GM20000 (cell line): ENCODE measurements at regions not wholly inside any gene's neighbourhood (a gene's known extent, or its start where the extent isn't known, plus 50 kb on each side); places are given as distances from the start of the nearest gene placed in this dataset.

Source experiments
- DNase-seq: peaks from one replicate; pipeline ENCODE4 v3.0.0; 2012; ENCODE audit warnings: low spot score
- TF ChIP-seq, protein P1 (sequence below): IDR thresholded peaks from 2 replicates; pipeline ENCODE4 v1.5.1; 2012; ENCODE audit warnings: mild to moderate bottlenecking, control low read depth; ENCODE audit errors: extremely low read depth, missing control alignments

- DNase-seq: no peak
- TF ChIP-seq, protein P1, sequence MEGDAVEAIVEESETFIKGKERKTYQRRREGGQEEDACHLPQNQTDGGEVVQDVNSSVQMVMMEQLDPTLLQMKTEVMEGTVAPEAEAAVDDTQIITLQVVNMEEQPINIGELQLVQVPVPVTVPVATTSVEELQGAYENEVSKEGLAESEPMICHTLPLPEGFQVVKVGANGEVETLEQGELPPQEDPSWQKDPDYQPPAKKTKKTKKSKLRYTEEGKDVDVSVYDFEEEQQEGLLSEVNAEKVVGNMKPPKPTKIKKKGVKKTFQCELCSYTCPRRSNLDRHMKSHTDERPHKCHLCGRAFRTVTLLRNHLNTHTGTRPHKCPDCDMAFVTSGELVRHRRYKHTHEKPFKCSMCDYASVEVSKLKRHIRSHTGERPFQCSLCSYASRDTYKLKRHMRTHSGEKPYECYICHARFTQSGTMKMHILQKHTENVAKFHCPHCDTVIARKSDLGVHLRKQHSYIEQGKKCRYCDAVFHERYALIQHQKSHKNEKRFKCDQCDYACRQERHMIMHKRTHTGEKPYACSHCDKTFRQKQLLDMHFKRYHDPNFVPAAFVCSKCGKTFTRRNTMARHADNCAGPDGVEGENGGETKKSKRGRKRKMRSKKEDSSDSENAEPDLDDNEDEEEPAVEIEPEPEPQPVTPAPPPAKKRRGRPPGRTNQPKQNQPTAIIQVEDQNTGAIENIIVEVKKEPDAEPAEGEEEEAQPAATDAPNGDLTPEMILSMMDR: no peak
These were observed 152.8 kb upstream of the WSCD2 start for GRCh38 chr12:107976331-107976730.

DNA sequence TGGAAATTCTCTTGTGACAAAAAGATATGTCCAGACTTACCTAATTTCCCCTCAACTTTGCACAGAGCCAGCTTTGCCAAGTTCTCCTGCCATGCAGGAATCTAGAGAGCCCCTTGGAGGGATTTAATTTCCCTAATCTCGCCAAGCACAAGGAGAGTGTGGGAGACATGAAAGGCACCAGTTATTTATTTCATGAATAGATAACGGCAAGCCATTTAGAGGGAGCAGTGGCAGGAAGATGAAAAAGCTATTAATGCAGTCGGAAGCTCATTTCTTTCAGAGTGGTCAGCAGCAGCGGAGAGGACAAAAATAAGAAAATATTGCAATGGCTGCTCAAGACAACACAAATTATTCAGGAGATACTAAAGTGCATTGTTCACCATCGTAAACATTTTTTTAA, 150.9 kb upstream of the WSCD2 start:
- DNase-seq: no peak
- TF ChIP-seq, protein P1: no peak

- no peak for DNase-seq
- TF ChIP-seq, protein P1: no peak
These were observed 150.4 kb upstream of the WSCD2 start for GRCh38 chr12:107978641-107979040.

DNA sequence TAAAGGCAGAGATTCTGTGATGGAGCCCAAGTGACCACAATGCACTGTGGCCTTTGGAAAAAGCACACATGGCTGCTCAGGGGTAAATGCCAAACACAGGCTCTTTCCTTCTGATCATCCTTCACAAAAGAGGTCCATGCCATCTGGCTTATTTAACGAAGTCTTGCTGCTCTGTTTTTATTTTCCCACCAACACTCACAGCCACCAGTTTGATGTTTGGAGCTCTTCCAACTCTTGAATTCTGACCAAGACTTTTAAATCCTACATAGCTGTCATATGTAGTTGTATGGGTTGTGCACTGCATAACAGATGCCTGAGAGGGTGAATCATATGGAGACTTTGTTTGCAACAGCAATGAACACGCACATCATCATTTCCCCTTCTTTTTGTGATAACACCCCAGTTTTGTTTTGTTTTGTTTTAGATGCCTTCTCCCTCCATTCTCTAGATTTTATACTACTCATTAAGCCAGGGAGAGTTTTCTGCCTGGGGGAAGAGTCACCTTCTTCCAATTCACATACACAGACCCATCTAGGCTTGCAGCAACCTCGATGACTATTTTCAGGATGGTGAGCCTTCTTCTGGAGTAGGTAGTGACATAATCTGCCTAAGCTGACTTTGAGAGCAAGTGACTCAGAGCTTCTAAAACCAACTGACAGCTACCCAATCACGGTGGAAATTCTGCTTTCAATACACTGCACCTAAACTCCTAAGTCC, 145.2 kb upstream of the WSCD2 start:
- TF ChIP-seq, protein P1: no peak
- DNase-seq: no peak

- DNase-seq: no peak
- TF ChIP-seq, protein P1: no peak
These were observed 144.1 kb upstream of the WSCD2 start for GRCh38 chr12:107984973-107985372.

DNA sequence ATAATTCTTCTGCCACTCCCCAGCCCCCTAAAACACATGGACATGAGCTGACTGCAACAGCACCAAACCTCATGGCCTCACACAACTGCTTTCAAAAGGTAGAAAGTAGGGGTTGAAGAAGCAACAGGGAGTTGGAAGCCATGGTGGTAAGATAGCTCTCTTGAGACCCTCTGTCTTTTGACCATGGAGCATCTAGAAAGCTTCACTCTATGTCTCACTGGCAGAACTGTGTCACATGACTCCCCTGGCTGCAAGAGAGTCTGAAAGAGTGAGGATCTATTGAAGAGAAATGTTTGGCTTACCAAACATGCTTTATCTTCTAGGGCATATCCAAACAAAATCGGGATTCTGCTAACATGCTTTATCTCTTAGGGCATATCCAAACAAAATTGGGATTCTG, 142.9 kb upstream of the WSCD2 start:
- DNase-seq: no peak
- TF ChIP-seq, protein P1: no peak

GRCh38 chr12:107990325-107990724, 138.8 kb upstream of the WSCD2 start:
- DNase-seq: peak; percentile 26
- TF ChIP-seq, protein P1: no peak
